ENCODE measurements at regions not wholly inside any gene's neighbourhood (a gene's known extent, or its start where the extent isn't known, plus 50 kb on each side); places are given as distances from the start of the nearest gene placed in this dataset.

DNA sequence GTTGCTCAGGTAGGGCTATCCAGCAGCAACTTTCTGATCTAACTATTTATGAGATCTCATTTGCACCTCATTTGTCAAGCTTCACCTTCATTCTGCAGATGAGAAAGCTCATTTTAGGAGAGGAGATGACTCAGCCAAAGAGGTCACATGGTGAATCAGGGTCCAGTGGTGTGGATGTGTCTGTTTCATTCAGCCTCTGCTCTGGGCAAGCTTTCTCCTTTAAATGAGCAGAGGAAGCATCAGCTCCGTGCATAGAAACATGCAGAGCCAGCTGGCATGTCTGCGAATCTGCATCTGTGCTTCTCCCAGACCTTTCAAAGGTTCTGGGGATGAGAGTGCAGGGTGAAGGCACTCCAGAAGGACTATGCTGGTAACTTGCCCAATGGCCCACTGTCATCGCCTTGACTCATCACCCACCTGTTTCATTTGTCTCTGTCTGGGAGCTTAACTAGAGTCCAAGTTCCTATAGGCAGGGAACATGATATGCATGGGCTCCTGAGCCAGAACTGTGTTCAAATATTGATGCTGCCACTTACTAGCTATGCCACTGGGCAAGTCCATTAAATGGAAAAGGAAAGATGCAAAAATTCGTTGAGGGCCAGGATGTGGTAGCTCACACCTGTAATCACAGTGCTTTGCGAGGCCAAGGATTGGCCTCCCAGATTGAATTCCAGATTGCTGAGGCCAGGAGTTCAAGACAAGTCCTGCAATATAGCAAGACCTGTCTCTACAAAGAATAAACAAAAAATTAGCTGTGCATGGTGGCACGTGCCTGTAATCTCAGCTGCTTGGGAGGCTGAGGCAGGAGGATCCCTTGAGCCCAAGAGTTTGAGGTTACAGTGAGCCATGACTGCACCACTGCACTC is 67.1 kb upstream of the NLK start:
- Histone ChIP-seq H3F3A (ENCODE audit: low read depth) (no peaks in the 10 kb centered on the region), H3K4me1 (no peaks in the 10 kb centered on the region), H3K27me3 (no peaks in the 10 kb centered on the region), H4K20me1 (ENCODE audit: low read depth) (no peaks in the 10 kb centered on the region), H3K4me2 (no peak overlapping the region), H2AFZ (replicated peaks) (no peak overlapping the region), H3K4me3 (no peak overlapping the region), H3K9me3 (ENCODE audit: low read depth) (no peaks in the 10 kb centered on the region), H3K9ac (no peak overlapping the region), H3K36me3 (no peaks in the 10 kb centered on the region), H3K79me2 (ENCODE audit: low read depth) (no peaks in the 10 kb centered on the region), H3K27ac (no peak overlapping the region)
- no peak overlapping the region for H3K27ac Mint-ChIP-seq
- no peaks in the 10 kb centered on the region for H3K36me3 Mint-ChIP-seq
- peaks cover 10% of the 10 kb centered on the region for H3K27me3 Mint-ChIP-seq (ENCODE audit: insufficient read depth, low read depth)
- no peaks in the 10 kb centered on the region for H3K4me1 Mint-ChIP-seq
- H3K4me3 Mint-ChIP-seq, result no peak overlapping the region
- DNase-seq (ENCODE audit: low spot score), result no peak
- TF ChIP-seq EZH2phosphoT487 (IDR thresholded peaks at IDR 0.05), result no peak
- no peaks in the 10 kb centered on the region for H3K9me3 Mint-ChIP-seq

DNA sequence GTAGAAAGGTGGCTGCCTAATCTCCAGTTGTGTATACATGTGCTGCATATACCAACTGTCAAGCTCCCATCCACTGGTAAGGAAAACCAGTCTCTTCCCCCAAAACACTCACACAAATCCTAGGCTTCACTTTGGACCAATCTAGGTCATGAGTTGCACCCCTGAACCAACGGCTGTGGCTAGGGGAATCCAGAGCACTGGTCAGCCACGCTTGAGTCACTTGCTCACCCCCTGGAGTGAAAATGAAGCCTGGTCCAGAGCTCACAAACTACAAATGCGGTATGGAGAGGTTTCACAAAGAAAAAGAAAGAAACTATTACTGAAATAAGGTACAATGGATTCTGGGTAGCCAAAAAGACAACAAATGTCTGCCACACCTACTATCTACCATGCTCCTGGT is 66.1 kb upstream of the NLK start:
- H3K27me3 ChIP-seq, result no peaks in the 10 kb centered on the region
- H3K27ac ChIP-seq, result no peak overlapping the region
- no peak for TF ChIP-seq EZH2 (IDR thresholded peaks at IDR 0.05)
- no peak for TF ChIP-seq EZH2phosphoT487 (IDR thresholded peaks at IDR 0.05)
- TF ChIP-seq, protein P1, sequence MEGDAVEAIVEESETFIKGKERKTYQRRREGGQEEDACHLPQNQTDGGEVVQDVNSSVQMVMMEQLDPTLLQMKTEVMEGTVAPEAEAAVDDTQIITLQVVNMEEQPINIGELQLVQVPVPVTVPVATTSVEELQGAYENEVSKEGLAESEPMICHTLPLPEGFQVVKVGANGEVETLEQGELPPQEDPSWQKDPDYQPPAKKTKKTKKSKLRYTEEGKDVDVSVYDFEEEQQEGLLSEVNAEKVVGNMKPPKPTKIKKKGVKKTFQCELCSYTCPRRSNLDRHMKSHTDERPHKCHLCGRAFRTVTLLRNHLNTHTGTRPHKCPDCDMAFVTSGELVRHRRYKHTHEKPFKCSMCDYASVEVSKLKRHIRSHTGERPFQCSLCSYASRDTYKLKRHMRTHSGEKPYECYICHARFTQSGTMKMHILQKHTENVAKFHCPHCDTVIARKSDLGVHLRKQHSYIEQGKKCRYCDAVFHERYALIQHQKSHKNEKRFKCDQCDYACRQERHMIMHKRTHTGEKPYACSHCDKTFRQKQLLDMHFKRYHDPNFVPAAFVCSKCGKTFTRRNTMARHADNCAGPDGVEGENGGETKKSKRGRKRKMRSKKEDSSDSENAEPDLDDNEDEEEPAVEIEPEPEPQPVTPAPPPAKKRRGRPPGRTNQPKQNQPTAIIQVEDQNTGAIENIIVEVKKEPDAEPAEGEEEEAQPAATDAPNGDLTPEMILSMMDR (IDR thresholded peaks at IDR 0.05), result no peak
- no peaks in the 10 kb centered on the region for H3K79me2 ChIP-seq (ENCODE audit: low read depth)
- no peaks in the 10 kb centered on the region for H3K4me1 ChIP-seq
- H3K4me3 Mint-ChIP-seq, result no peak overlapping the region
- H2AFZ ChIP-seq (replicated peaks), result no peak overlapping the region
- H3K9me3 ChIP-seq (ENCODE audit: low read depth), result no peaks in the 10 kb centered on the region
- H3K4me1 Mint-ChIP-seq, result no peaks in the 10 kb centered on the region
- H3K4me2 ChIP-seq, result no peak overlapping the region
- no peak overlapping the region for H3K4me3 ChIP-seq
- H3K27ac Mint-ChIP-seq, result no peak overlapping the region
- H3K27me3 Mint-ChIP-seq (ENCODE audit: insufficient read depth, low read depth), result peaks cover 10% of the 10 kb centered on the region
- no peaks in the 10 kb centered on the region for H3F3A ChIP-seq (ENCODE audit: low read depth)
- no peak for DNase-seq (ENCODE audit: low spot score)
- H3K9ac ChIP-seq, result no peak overlapping the region
- no peaks in the 10 kb centered on the region for H3K9me3 Mint-ChIP-seq
- no peaks in the 10 kb centered on the region for H4K20me1 ChIP-seq (ENCODE audit: low read depth)
- no peaks in the 10 kb centered on the region for H3K36me3 ChIP-seq
- no peaks in the 10 kb centered on the region for H3K36me3 Mint-ChIP-seq

DNA sequence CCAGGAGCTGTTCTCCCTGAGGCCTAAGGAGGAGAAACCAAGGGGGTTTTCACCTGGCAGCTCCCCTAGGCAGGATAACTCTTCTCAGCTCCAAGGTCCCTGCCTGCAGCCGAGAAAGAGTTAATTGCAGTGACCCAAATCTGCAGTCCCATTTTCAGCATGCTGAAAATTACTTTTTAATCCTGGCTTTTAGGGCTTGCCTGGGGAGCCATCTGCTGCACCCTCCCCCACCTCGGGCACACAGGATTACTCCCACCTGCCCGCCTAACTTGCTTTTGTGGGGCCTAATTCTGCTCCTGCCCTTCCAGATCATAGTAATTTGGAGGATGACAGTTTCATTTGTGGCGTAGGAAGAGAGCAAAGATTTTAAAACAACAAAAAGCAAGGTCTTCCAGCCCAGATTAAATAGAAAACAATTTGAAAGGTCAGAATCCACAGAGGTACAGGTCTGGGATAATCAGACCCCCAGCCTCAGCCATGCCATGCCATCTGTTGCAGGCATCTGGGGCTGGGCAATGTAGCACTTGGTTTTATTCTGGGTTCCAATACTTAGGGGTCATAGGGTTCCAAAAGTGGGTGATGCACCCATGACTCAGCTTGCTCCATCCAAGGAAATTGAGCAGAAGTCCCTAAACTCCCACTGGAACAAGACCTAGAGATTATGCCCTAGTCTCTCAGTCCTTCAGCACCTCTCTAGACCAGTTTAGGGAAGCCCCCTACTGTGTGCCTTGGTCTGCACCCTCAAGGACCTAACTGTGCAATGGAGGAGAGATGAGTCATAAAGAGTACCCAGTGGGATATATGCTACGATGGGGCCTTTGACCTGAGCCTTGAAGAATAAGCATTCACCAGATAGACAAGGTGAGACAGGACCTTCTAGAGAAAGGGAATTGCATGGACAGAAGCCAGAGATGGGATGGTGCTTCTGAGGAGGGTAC is 64.5 kb upstream of the NLK start:
- TF ChIP-seq, protein P1 (IDR thresholded peaks at IDR 0.05), result no peak
- TF ChIP-seq EZH2 (IDR thresholded peaks at IDR 0.05) (no peak), EZH2phosphoT487 (IDR thresholded peaks at IDR 0.05) (no peak)
- H3K9me3 Mint-ChIP-seq, result no peaks in the 10 kb centered on the region
- no peak overlapping the region for H3K4me3 Mint-ChIP-seq
- Histone ChIP-seq H3K27ac (no peak overlapping the region), H4K20me1 (ENCODE audit: low read depth) (no peaks in the 10 kb centered on the region), H3K9me3 (ENCODE audit: low read depth) (no peaks in the 10 kb centered on the region), H3K79me2 (ENCODE audit: low read depth) (no peaks in the 10 kb centered on the region), H3K4me2 (no peak overlapping the region), H2AFZ (replicated peaks) (no peak overlapping the region), H3K4me1 (no peaks in the 10 kb centered on the region), H3F3A (ENCODE audit: low read depth) (no peaks in the 10 kb centered on the region), H3K27me3 (no peaks in the 10 kb centered on the region), H3K4me3 (no peak overlapping the region), H3K36me3 (no peaks in the 10 kb centered on the region), H3K9ac (no peak overlapping the region)
- peaks cover 10% of the 10 kb centered on the region for H3K27me3 Mint-ChIP-seq (ENCODE audit: insufficient read depth, low read depth)
- H3K4me1 Mint-ChIP-seq, result peaks cover 5% of the 10 kb centered on the region
- no peak for DNase-seq (ENCODE audit: low spot score)
- H3K36me3 Mint-ChIP-seq, result no peaks in the 10 kb centered on the region
- no peak overlapping the region for H3K27ac Mint-ChIP-seq
